ENCODE measurements at regions not wholly inside any gene's neighbourhood (a gene's known extent, or its start where the extent isn't known, plus 50 kb on each side); places are given as distances from the start of the nearest gene placed in this dataset.

DNA sequence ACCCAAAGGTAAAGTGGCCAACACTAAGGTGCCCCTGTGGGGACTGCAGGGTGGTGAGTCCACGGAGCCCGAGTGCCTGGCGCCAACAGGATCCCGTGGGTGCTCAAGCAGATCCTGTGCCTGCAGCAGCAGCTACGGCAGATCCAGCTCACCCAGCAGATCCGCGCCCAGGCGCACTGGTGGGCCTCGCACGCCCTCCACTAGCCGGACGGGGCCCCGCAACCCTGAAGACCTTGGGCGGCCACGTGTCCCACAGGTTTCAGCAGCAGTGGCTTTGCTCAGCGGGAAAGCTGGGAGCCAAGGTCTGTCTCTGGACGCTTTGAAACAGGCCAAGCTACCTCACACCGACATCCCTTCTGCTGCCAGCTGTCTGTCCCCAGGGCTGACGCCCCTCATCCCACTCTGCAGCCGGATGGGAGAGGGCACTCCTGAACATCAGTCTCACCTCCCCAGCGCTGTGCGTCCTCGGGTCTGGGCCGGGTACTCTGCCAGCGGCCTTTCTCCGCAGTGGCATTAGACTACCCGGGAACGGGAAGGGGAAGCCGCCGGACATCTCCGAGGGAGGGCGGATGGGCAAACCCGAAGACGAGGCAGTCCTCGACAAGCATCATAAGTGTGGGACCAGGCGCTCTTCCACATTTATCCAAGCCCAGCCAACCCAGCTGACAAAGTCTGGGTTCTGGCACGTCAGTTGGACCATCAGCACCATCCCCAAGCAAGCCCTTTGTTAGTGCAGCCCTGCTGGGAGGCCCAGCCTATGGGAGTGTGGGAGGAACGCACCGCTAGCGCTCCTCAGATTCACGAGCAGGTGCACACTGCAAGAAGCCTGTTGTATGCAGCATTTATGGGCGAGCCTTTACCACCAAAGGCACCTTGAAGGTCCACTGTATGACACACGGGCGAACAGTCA lies 212.6 kb upstream of the UBE2E2 start:
- Histone ChIP-seq H3K36me3 (ENCODE audit: control insufficient read depth, insufficient read depth, low read length) (no peaks in the 10 kb centered on the region), H3K27me3 (replicated peaks; ENCODE audit: control insufficient read depth, insufficient read depth, low read length) (no peaks in the 10 kb centered on the region), H3K4me3 (replicated peaks; ENCODE audit: low read depth, low read length) (no peak overlapping the region)
- peak; percentile 5 for DNase-seq (ENCODE audit: extremely low read depth, insufficient read length)
- TF ChIP-seq, protein P1, sequence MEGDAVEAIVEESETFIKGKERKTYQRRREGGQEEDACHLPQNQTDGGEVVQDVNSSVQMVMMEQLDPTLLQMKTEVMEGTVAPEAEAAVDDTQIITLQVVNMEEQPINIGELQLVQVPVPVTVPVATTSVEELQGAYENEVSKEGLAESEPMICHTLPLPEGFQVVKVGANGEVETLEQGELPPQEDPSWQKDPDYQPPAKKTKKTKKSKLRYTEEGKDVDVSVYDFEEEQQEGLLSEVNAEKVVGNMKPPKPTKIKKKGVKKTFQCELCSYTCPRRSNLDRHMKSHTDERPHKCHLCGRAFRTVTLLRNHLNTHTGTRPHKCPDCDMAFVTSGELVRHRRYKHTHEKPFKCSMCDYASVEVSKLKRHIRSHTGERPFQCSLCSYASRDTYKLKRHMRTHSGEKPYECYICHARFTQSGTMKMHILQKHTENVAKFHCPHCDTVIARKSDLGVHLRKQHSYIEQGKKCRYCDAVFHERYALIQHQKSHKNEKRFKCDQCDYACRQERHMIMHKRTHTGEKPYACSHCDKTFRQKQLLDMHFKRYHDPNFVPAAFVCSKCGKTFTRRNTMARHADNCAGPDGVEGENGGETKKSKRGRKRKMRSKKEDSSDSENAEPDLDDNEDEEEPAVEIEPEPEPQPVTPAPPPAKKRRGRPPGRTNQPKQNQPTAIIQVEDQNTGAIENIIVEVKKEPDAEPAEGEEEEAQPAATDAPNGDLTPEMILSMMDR (IDR thresholded peaks at IDR 0.05; ENCODE audit: insufficient read depth, low read length, poor library complexity, severe bottlenecking), result no peak

GRCh38 chr3:22994781-22995180 lies 208.3 kb upstream of the UBE2E2 start:
- Histone ChIP-seq H3K27me3 (replicated peaks; ENCODE audit: control insufficient read depth, insufficient read depth, low read length) (no peaks in the 10 kb centered on the region), H3K4me3 (replicated peaks; ENCODE audit: low read depth, low read length) (no peak overlapping the region), H3K36me3 (ENCODE audit: control insufficient read depth, insufficient read depth, low read length) (no peaks in the 10 kb centered on the region)
- no peak for DNase-seq (ENCODE audit: extremely low read depth, insufficient read length)
- TF ChIP-seq, protein P1 (IDR thresholded peaks at IDR 0.05; ENCODE audit: insufficient read depth, low read length, poor library complexity, severe bottlenecking), result no peak

- no peak for DNase-seq (ENCODE audit: extremely low read depth, insufficient read length)
- TF ChIP-seq, protein P1 (IDR thresholded peaks at IDR 0.05; ENCODE audit: insufficient read depth, low read length, poor library complexity, severe bottlenecking), result no peak
- Histone ChIP-seq H3K4me3 (replicated peaks; ENCODE audit: low read depth, low read length) (no peak overlapping the region), H3K27me3 (replicated peaks; ENCODE audit: control insufficient read depth, insufficient read depth, low read length) (no peaks in the 10 kb centered on the region), H3K36me3 (ENCODE audit: control insufficient read depth, insufficient read depth, low read length) (no peaks in the 10 kb centered on the region)
Observed at GRCh38 chr3:22996920-22997571, 206.1 kb upstream of the UBE2E2 start.

DNA sequence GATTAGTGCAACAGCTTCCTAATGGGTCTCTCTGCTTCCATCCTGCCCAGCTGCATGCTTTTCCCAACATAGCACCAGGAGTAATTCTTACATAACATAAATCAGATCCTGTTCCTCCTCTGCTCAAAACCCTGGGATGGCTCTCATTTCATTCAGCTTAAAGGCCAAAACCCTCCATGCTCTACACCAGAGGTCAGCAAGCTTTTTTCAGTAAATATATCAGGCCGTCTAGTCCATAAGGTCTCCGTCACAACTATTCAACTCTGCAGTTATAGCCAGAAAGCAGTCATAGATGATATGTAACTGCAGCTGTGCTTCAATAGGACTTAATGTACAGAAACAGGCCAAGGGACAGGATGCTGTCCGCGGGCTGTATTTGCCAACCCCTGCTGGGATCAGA lies 202.8 kb upstream of the UBE2E2 start:
- no peak for DNase-seq (ENCODE audit: extremely low read depth, insufficient read length)
- H3K4me3 ChIP-seq (replicated peaks; ENCODE audit: low read depth, low read length), result no peak overlapping the region
- TF ChIP-seq, protein P1 (IDR thresholded peaks at IDR 0.05; ENCODE audit: insufficient read depth, low read length, poor library complexity, severe bottlenecking), result no peak
- H3K27me3 ChIP-seq (replicated peaks; ENCODE audit: control insufficient read depth, insufficient read depth, low read length), result no peaks in the 10 kb centered on the region
- H3K36me3 ChIP-seq (ENCODE audit: control insufficient read depth, insufficient read depth, low read length), result no peaks in the 10 kb centered on the region

DNA sequence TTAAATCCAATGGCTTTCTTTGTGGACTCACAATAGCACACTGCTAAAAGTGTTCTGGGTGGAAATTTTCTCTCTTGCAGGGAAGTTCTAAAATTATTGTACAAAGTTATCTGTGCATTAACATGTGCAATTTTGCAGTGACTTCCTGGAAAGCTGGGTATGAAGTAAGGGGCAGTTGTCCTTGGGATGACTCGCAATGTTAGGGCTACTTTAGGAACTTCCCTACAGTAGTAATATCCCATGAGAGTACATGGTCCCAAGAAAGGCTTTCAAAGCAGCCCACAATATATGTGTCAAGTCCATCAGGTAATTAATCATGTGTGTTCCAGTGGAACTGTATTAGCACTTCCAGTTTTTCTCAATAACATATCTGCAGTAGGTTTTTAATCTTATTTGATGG lies 201.0 kb upstream of the UBE2E2 start:
- no peaks in the 10 kb centered on the region for H3K27me3 ChIP-seq (replicated peaks; ENCODE audit: control insufficient read depth, insufficient read depth, low read length)
- H3K36me3 ChIP-seq (ENCODE audit: control insufficient read depth, insufficient read depth, low read length), result no peaks in the 10 kb centered on the region
- TF ChIP-seq, protein P1 (IDR thresholded peaks at IDR 0.05; ENCODE audit: insufficient read depth, low read length, poor library complexity, severe bottlenecking), result no peak
- no peak for DNase-seq (ENCODE audit: extremely low read depth, insufficient read length)
- no peak overlapping the region for H3K4me3 ChIP-seq (replicated peaks; ENCODE audit: low read depth, low read length)
